GM18505 (cell line): ENCODE measurements at regions not wholly inside any gene's neighbourhood (a gene's known extent, or its start where the extent isn't known, plus 50 kb on each side); places are given as distances from the start of the nearest gene placed in this dataset.

Source experiments
- ATAC-seq: cut with Tn5 transposase; IDR thresholded peaks from one replicate; pipeline ENCODE4 v1.9.1; 2021; ENCODE audit not compliant: unreplicated experiment
- POLR2A ChIP-seq: IDR thresholded peaks from 4 replicates; pipeline ENCODE4 v1.6.1; 2011; ENCODE audit warnings: borderline replicate concordance; ENCODE audit not compliant: insufficient read depth, insufficient read length; ENCODE audit errors: extremely low read depth

GRCh38 chr17:33435721-33436301, 142.7 kb upstream of the ASIC2 start:
- TF ChIP-seq POLR2A, result no peak
- ATAC-seq, result no peak

- no peak for ATAC-seq
Observed at GRCh38 chr17:33436321-33436720, 143.2 kb upstream of the ASIC2 start.

GRCh38 chr17:33438139-33438538, 145.0 kb upstream of the ASIC2 start:
- ATAC-seq, result no peak

More at GRCh38 chr17:33436321-33436720, 143.2 kb upstream of the ASIC2 start:
- TF ChIP-seq POLR2A, result no peak

GRCh38 chr17:33438578-33438977, 145.5 kb upstream of the ASIC2 start:
- no peak for ATAC-seq
- no peak for TF ChIP-seq POLR2A

More at GRCh38 chr17:33438139-33438538, 145.0 kb upstream of the ASIC2 start:
- TF ChIP-seq POLR2A, result no peak

GRCh38 chr17:33442320-33442719, 149.2 kb upstream of the ASIC2 start:
- ATAC-seq, result no peak
- no peak for TF ChIP-seq POLR2A

- no peak for TF ChIP-seq POLR2A
- ATAC-seq, result no peak
Observed at GRCh38 chr17:33444731-33445130, 151.6 kb upstream of the ASIC2 start.

- no peak for ATAC-seq
- TF ChIP-seq POLR2A, result no peak
Observed at GRCh38 chr17:33447090-33447489, 154.0 kb upstream of the ASIC2 start.

- TF ChIP-seq POLR2A, result no peak
- ATAC-seq, result no peak
Observed at GRCh38 chr17:33451221-33451620, 158.1 kb upstream of the ASIC2 start.

GRCh38 chr17:33457477-33457876, 164.4 kb upstream of the ASIC2 start:
- no peak for TF ChIP-seq POLR2A
- ATAC-seq, result no peak

- ATAC-seq, result no peak
- no peak for TF ChIP-seq POLR2A
Observed at GRCh38 chr17:33459078-33459940, 166.2 kb upstream of the ASIC2 start.

- no peak for ATAC-seq
- no peak for TF ChIP-seq POLR2A
Observed at GRCh38 chr17:33460781-33461450, 167.8 kb upstream of the ASIC2 start.

- no peak for ATAC-seq
- TF ChIP-seq POLR2A, result no peak
Observed at GRCh38 chr17:33463887-33464286, 170.8 kb upstream of the ASIC2 start.

- TF ChIP-seq POLR2A, result no peak
- ATAC-seq, result no peak
Observed at GRCh38 chr17:33464669-33465280, 171.7 kb upstream of the ASIC2 start.
